Hepatocyte (in vitro differentiated cells): ENCODE measurements at regions not wholly inside any gene's neighbourhood (a gene's known extent, or its start where the extent isn't known, plus 50 kb on each side); places are given as distances from the start of the nearest gene placed in this dataset.

Source experiments
- DNase-seq: peaks from one replicate; pipeline ENCODE4 v3.0.0-alpha.2; 2016; ENCODE audit warnings: low spot score
- H2AFZ ChIP-seq: fragments of 200-600 bp; sonication (generic); 2 replicates; pipeline ENCODE4 v1.6.0; 2016; ENCODE audit warnings: antibody characterized with exemption, mild to moderate bottlenecking
- H3K27ac ChIP-seq: fragments of 200-600 bp; sonication (generic); 2 replicates; pipeline ENCODE4 v1.5.1; 2016; ENCODE audit warnings: mild to moderate bottlenecking
- H3K27me3 ChIP-seq: fragments of 200-600 bp; sonication (generic); 2 replicates; pipeline ENCODE4 v1.6.1; 2016
- H3K36me3 ChIP-seq: fragments of 200-600 bp; sonication (generic); replicated peaks from 2 replicates; pipeline ENCODE4 v1.5.1; 2016; ENCODE audit warnings: low read depth; ENCODE audit not compliant: insufficient read depth
- H3K4me1 ChIP-seq: fragments of 200-600 bp; sonication (generic); 2 replicates; pipeline ENCODE4 v1.5.1; 2016; ENCODE audit warnings: mild to moderate bottlenecking, moderate library complexity; ENCODE audit not compliant: insufficient read depth
- H3K4me2 ChIP-seq: fragments of 200-600 bp; sonication (generic); 2 replicates; pipeline ENCODE4 v1.6.0; 2016
- H3K4me3 ChIP-seq: fragments of 200-600 bp; sonication (generic); 2 replicates; pipeline ENCODE4 v1.5.1; 2016; ENCODE audit warnings: mild to moderate bottlenecking
- H3K79me2 ChIP-seq: fragments of 200-600 bp; sonication (generic); 2 replicates; pipeline ENCODE4 v1.6.0; 2017; ENCODE audit warnings: mild to moderate bottlenecking
- H3K9me2 ChIP-seq: fragments of 200-600 bp; sonication (generic); replicated peaks from 2 replicates; pipeline ENCODE4 v1.6.0; 2017; ENCODE audit warnings: mild to moderate bottlenecking; ENCODE audit not compliant: insufficient read depth
- H3K9me3 ChIP-seq: fragments of 200-600 bp; sonication (generic); 2 replicates; pipeline ENCODE4 v1.5.1; 2016; ENCODE audit warnings: low read depth, mild to moderate bottlenecking
- H4K20me1 ChIP-seq: fragments of 200-600 bp; sonication (generic); 2 replicates; pipeline ENCODE4 v1.6.0; 2016; ENCODE audit warnings: mild to moderate bottlenecking; ENCODE audit not compliant: insufficient read depth, poor library complexity, severe bottlenecking
- EZH2 ChIP-seq: fragments of 200-600 bp; sonication (generic); IDR thresholded peaks from 2 replicates; pipeline ENCODE4 v1.6.1; 2016; ENCODE audit warnings: antibody characterized with exemption, mild to moderate bottlenecking, borderline replicate concordance
- EZH2phosphoT487 ChIP-seq: fragments of 200-600 bp; sonication (generic); IDR thresholded peaks from one replicate; pipeline ENCODE4 v1.6.1; 2018; ENCODE audit warnings: antibody characterized with exemption, mild to moderate bottlenecking, low read depth, moderate library complexity; ENCODE audit not compliant: unreplicated experiment, severe bottlenecking
- WGBS: methylation state at CpG from one replicate; pipeline ENCODE4 v1.1.6; 2016; ENCODE audit warnings: low lambda C conversion rate; ENCODE audit errors: missing lambda C conversion rate; 5-methylcytosine and 5-hydroxymethylcytosine counted together
- TF ChIP-seq, protein P1 (sequence below): fragments of 200-600 bp; sonication (generic); IDR thresholded peaks from 2 replicates; pipeline ENCODE4 v1.5.1; 2016; ENCODE audit warnings: antibody characterized with exemption, mild to moderate bottlenecking; ENCODE audit not compliant: poor library complexity

DNA sequence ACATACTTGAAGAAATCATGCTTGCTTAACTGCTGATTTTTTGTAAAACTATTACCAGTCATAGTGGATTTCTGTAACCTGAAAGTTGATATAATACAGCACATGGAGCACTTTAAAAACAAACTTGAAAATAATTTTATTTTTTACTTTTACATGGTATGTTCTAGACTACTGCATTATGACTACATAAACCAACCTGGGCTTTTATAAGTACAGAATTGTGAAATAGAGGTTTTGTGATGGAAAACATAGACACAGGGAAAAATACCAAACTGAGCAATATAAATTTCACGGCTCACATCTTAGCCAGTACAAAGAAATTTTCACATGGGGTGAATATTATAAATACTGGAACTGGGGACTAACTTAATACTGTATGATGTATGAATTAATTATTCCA, 59.3 kb upstream of the CTIF start:
- DNase-seq, result no peak
- H3K4me3 ChIP-seq, result no peak overlapping the region
- peaks cover 5% of the 10 kb centered on the region for H3K4me1 ChIP-seq
- TF ChIP-seq, protein P1, sequence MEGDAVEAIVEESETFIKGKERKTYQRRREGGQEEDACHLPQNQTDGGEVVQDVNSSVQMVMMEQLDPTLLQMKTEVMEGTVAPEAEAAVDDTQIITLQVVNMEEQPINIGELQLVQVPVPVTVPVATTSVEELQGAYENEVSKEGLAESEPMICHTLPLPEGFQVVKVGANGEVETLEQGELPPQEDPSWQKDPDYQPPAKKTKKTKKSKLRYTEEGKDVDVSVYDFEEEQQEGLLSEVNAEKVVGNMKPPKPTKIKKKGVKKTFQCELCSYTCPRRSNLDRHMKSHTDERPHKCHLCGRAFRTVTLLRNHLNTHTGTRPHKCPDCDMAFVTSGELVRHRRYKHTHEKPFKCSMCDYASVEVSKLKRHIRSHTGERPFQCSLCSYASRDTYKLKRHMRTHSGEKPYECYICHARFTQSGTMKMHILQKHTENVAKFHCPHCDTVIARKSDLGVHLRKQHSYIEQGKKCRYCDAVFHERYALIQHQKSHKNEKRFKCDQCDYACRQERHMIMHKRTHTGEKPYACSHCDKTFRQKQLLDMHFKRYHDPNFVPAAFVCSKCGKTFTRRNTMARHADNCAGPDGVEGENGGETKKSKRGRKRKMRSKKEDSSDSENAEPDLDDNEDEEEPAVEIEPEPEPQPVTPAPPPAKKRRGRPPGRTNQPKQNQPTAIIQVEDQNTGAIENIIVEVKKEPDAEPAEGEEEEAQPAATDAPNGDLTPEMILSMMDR, result no peak
- TF ChIP-seq EZH2 (no peak), EZH2phosphoT487 (no peak)
- H4K20me1 ChIP-seq, result no peaks in the 10 kb centered on the region
- H3K27ac ChIP-seq, result no peak overlapping the region
- no peak overlapping the region for H3K4me2 ChIP-seq
- H3K9me3 ChIP-seq, result no peaks in the 10 kb centered on the region
- H2AFZ ChIP-seq, result no peak overlapping the region
- no peaks in the 10 kb centered on the region for H3K27me3 ChIP-seq
- H3K9me2 ChIP-seq, result no peaks in the 10 kb centered on the region
- 76% methylated on average over 1 of the region's 1 CpG for WGBS
- no peaks in the 10 kb centered on the region for H3K36me3 ChIP-seq
- H3K79me2 ChIP-seq, result no peaks in the 10 kb centered on the region

DNA sequence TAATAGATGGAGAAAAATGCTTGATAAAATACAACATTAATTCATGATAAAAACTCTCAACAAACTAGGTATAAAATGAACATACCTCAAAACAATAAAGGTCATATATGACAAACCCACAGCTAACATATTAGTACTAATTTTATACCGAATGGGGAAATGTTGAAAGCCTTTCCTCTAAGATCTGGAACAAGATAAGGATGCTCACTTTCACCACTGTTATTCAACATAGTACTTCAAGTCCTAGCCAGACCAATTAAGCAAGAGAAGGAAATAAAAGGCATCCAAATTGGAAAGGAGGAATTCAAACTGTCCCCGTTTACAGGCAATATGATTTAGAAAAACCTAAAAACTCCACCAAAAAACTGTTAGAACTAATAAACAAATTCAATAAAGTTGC, 61.5 kb upstream of the CTIF start:
- TF ChIP-seq EZH2, result no peak
- TF ChIP-seq EZH2phosphoT487, result no peak
- TF ChIP-seq, protein P1, result no peak
- Histone ChIP-seq H3K79me2 (no peaks in the 10 kb centered on the region), H3K27ac (no peak overlapping the region), H3K9me3 (no peaks in the 10 kb centered on the region), H4K20me1 (no peaks in the 10 kb centered on the region), H3K36me3 (no peaks in the 10 kb centered on the region), H3K27me3 (no peaks in the 10 kb centered on the region), H2AFZ (no peak overlapping the region), H3K4me2 (no peak overlapping the region), H3K4me3 (no peak overlapping the region), H3K9me2 (no peaks in the 10 kb centered on the region), H3K4me1 (peaks cover 5% of the 10 kb centered on the region)
- DNase-seq, result no peak
- 89% methylated on average over 2 of the region's 2 CpGs for WGBS

DNA sequence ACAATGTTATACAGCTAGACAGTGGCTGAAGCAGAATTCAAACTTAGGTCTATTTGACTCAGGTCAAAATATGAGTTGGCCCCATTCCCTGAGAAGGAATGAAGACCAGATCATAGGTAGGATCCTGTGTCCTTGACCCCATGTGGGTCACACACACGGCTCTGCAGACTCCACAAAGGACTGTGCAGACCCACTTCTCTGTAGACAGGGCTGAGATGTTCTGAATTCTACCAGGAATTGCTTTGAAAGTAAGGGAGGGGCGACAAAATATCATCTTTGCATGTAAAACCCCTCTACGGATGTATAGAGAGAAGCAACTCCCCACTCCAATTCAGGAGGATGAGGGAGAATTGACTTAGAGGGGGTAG, 62.3 kb upstream of the CTIF start:
- Histone ChIP-seq H2AFZ (no peak overlapping the region), H3K9me2 (no peaks in the 10 kb centered on the region), H4K20me1 (no peaks in the 10 kb centered on the region), H3K79me2 (no peaks in the 10 kb centered on the region), H3K27ac (no peak overlapping the region), H3K4me1 (peaks cover 5% of the 10 kb centered on the region), H3K4me3 (no peak overlapping the region), H3K36me3 (no peaks in the 10 kb centered on the region), H3K9me3 (no peaks in the 10 kb centered on the region), H3K4me2 (no peak overlapping the region), H3K27me3 (no peaks in the 10 kb centered on the region)
- WGBS, result 90% methylated on average over 3 of the region's 3 CpGs
- no peak for DNase-seq
- TF ChIP-seq, protein P1, result no peak
- TF ChIP-seq EZH2 (no peak), EZH2phosphoT487 (no peak)
